GM12864 (cell line): ENCODE measurements at regions not wholly inside any gene's neighbourhood (a gene's known extent, or its start where the extent isn't known, plus 50 kb on each side); places are given as distances from the start of the nearest gene placed in this dataset.

Experiments
- DNase-seq: peaks from one replicate; pipeline ENCODE4 v3.0.0-alpha.2; 2011; ENCODE audit warnings: low read depth
- H3K4me3 ChIP-seq: 2 replicates; pipeline ENCODE4 v1.5.1; 2011; ENCODE audit warnings: mild to moderate bottlenecking, low read depth, low read length, control low read depth
- TF ChIP-seq, protein P1 (sequence below): IDR thresholded peaks from 2 replicates; pipeline ENCODE4 v1.5.1; 2011; ENCODE audit warnings: low read depth, mild to moderate bottlenecking, moderate library complexity, low read length, control low read depth, inconsistent platforms; ENCODE audit errors: missing control alignments

DNA sequence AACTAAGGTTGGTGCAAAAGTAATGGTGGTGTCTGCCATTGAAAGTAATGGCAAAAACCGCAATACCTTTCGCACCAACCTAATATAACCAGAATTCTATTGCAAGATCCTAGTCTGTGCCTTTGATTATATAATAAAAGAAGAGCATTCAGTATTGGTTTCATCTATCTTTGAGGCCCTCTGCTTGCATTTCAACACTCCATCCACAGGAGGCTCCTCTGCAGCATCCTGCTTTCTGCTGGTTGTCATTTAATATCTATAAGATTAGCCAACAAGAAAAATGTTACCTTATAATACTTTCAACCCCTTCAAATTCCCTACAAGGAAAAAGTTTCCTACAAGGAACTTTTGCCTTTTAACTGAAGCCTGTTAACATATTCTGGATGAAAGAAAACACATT, 139.2 kb downstream of the CDCA7 start:
- DNase-seq: no peak
- TF ChIP-seq, protein P1, sequence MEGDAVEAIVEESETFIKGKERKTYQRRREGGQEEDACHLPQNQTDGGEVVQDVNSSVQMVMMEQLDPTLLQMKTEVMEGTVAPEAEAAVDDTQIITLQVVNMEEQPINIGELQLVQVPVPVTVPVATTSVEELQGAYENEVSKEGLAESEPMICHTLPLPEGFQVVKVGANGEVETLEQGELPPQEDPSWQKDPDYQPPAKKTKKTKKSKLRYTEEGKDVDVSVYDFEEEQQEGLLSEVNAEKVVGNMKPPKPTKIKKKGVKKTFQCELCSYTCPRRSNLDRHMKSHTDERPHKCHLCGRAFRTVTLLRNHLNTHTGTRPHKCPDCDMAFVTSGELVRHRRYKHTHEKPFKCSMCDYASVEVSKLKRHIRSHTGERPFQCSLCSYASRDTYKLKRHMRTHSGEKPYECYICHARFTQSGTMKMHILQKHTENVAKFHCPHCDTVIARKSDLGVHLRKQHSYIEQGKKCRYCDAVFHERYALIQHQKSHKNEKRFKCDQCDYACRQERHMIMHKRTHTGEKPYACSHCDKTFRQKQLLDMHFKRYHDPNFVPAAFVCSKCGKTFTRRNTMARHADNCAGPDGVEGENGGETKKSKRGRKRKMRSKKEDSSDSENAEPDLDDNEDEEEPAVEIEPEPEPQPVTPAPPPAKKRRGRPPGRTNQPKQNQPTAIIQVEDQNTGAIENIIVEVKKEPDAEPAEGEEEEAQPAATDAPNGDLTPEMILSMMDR: no peak
- no peak overlapping the region for H3K4me3 ChIP-seq

DNA sequence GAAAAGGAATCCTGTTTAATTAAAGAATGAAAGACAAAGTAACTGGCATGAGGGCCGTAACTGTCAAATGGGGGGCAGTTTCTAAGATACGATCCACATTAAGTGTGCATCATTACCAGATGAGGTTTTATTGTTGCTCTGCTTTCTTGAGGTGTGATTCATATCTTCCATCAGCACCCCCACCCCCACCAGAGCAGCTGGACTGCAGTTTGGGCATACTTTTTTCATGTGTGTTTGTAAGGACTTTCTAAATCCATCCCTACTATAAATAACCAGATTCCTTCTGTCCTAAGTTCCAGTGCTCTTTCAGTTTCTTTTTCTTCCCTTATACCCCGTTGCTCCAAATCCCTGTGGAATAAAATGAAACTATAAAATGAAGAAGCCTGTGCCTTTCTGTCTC, 142.1 kb downstream of the CDCA7 start:
- TF ChIP-seq, protein P1: no peak
- DNase-seq: no peak
- no peak overlapping the region for H3K4me3 ChIP-seq

- TF ChIP-seq, protein P1: no peak
- DNase-seq: no peak
- H3K4me3 ChIP-seq: no peak overlapping the region
These were observed 146.3 kb downstream of the CDCA7 start for GRCh38 chr2:173500953-173501352.

GRCh38 chr2:173502296-173502695, 147.6 kb downstream of the CDCA7 start:
- DNase-seq: no peak
- TF ChIP-seq, protein P1: no peak
- no peak overlapping the region for H3K4me3 ChIP-seq

DNA sequence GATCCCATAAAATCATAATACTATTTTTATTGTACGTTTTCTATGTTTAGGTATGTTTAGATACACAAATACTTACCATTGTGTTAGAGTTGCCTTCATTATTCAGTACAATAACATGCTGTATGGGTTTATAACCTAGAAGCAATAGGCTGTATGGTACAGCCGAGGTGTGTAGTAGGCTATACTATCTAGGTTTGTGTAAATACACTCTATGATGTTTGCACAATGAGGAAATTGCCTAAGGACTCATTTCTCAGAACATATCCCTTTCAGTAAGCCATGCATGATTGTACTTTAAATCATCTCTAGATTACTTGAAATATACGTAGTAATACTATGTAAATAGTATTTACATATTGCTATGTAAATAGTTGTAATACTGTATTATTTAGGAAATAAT, 156.7 kb downstream of the CDCA7 start:
- DNase-seq: no peak
- TF ChIP-seq, protein P1: no peak
- H3K4me3 ChIP-seq: no peak overlapping the region

DNA sequence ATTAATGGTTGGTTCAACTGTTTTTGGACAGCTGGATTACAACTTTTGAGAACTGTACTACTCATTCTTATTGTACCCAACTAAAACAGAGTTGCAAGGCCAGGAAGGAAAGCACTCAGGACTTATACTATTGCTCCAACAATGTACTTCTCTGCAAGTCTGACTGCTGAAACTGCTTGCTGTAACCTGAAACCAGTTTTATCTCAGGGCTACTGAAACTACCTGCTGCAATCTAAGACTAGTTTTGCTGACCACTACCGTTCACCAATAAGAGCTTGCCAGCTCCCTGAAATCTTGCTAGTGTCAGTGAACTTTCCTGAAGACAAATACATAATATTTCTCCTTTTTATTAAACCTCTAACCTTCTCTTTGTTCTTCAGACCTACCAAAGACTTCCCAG, 157.3 kb downstream of the CDCA7 start:
- no peak overlapping the region for H3K4me3 ChIP-seq
- TF ChIP-seq, protein P1: no peak
- DNase-seq: no peak

- no peak overlapping the region for H3K4me3 ChIP-seq
- TF ChIP-seq, protein P1: no peak
- DNase-seq: no peak
These were observed 158.5 kb downstream of the CDCA7 start for GRCh38 chr2:173513107-173513727.
